ENCODE measurements at regions not wholly inside any gene's neighbourhood (a gene's known extent, or its start where the extent isn't known, plus 50 kb on each side); places are given as distances from the start of the nearest gene placed in this dataset.
"Not testable (repeated sequence)": the region's sequence is repeated elsewhere in the genome, so short reads cannot be mapped to it uniquely, and the experiment has no call there.

DNA sequence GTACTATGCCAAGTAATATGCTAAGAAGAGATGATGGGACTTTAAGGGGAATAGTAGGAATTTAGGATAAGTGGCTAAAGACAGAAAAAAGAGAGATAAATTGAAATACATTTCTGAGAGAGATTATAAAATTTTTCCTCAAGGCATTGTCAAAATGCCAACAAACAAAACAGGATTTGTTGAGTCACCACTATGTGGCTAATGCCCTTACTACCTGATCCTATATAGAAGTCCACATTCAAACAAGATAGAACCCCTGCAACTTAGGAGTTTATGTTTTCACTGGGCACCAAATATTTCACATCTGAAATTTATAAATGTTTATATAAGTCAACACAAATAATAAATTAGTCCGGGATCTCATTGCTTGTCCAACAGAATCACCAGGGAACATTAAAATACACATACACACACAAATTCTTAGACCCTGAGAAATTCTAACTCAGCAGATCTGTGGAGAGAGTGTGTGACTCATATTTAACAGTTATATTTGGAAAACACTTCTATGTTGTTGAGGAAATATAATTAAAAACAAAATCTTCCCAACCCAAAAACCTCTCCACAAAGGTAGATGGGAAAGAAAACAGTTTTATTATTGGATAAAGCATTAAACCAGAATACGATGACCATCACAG, 154.3 kb downstream of the PPP1R3A start:
- Histone ChIP-seq H3K27me3 (ENCODE audit: control insufficient read depth, insufficient read depth, low read length) (no peaks in the 10 kb centered on the region), H3K36me3 (ENCODE audit: control insufficient read depth, insufficient read depth, low read length) (no peaks in the 10 kb centered on the region), H3K4me3 (ENCODE audit: low read depth, low read length) (no peak overlapping the region)
- no peak for DNase-seq (ENCODE audit: low read depth)
- TF ChIP-seq, protein P1, sequence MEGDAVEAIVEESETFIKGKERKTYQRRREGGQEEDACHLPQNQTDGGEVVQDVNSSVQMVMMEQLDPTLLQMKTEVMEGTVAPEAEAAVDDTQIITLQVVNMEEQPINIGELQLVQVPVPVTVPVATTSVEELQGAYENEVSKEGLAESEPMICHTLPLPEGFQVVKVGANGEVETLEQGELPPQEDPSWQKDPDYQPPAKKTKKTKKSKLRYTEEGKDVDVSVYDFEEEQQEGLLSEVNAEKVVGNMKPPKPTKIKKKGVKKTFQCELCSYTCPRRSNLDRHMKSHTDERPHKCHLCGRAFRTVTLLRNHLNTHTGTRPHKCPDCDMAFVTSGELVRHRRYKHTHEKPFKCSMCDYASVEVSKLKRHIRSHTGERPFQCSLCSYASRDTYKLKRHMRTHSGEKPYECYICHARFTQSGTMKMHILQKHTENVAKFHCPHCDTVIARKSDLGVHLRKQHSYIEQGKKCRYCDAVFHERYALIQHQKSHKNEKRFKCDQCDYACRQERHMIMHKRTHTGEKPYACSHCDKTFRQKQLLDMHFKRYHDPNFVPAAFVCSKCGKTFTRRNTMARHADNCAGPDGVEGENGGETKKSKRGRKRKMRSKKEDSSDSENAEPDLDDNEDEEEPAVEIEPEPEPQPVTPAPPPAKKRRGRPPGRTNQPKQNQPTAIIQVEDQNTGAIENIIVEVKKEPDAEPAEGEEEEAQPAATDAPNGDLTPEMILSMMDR (IDR thresholded peaks at IDR 0.05; ENCODE audit: insufficient read depth, low read length, poor library complexity, severe bottlenecking), result no peak

DNA sequence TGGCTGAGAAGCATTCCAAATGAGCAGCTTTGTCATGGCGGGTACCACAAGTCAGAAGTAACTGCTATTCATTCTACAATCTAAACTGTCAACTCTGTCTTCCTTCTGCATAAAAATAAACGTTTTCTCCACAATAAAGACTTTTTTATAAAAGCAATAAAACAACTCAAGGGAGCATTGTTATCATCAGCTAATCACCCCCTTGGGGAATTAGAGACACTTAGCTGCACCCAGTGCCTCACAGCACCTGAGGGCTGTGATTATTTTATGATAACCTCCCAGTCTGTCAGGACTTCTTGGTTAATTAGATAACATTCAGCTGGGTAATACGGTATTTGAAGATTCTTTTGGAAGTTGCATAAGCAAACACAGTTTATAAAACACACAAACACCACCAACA, 155.6 kb downstream of the PPP1R3A start:
- Histone ChIP-seq H3K27me3 (ENCODE audit: control insufficient read depth, insufficient read depth, low read length) (no peaks in the 10 kb centered on the region), H3K36me3 (ENCODE audit: control insufficient read depth, insufficient read depth, low read length) (no peaks in the 10 kb centered on the region), H3K4me3 (ENCODE audit: low read depth, low read length) (no peak overlapping the region)
- TF ChIP-seq, protein P1 (IDR thresholded peaks at IDR 0.05; ENCODE audit: insufficient read depth, low read length, poor library complexity, severe bottlenecking), result no peak
- no peak for DNase-seq (ENCODE audit: low read depth)

DNA sequence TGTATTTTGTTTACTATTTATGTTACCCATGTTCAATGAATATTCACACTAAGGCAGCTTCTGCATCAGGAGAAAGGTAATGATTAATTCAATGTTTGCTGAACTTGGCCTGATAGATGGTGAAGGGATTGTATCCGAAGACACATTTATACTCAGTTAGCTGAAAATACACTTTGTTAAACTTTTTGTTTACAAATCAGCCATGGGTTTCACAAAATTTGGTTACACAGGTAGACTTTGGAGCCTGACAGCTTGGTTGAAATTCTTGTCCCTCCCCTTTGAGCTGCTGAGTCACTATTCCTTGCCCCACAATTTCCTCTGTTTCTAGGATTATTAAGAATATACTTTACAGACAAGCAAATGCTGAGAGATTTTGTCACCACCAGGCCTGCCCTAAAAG, 162.6 kb downstream of the PPP1R3A start:
- TF ChIP-seq, protein P1 (IDR thresholded peaks at IDR 0.05; ENCODE audit: insufficient read depth, low read length, poor library complexity, severe bottlenecking), result no peak
- no peak for DNase-seq (ENCODE audit: low read depth)
- Histone ChIP-seq H3K4me3 (ENCODE audit: low read depth, low read length) (no peak overlapping the region), H3K27me3 (ENCODE audit: control insufficient read depth, insufficient read depth, low read length) (no peaks in the 10 kb centered on the region), H3K36me3 (ENCODE audit: control insufficient read depth, insufficient read depth, low read length) (no peaks in the 10 kb centered on the region)

DNA sequence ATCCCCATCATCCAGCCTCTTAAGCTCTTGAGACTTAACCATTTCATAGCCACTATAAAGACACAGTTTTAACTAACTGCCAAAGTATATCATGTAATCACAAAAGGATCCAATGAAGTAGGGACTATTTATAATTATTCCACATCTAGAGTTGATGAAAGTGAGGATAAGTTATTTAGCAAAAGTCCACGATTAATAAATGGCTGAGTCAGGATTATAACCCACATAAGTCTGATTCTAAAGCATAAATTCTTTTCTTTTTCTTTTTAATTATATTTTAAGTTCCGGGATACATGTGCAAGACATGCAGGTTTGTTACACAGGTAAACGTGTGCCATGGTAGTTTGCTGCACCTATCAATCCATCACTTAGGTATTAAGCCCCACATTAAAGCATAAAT, 166.1 kb downstream of the PPP1R3A start:
- Histone ChIP-seq H3K4me3 (ENCODE audit: low read depth, low read length) (no peak overlapping the region), H3K36me3 (ENCODE audit: control insufficient read depth, insufficient read depth, low read length) (no peaks in the 10 kb centered on the region), H3K27me3 (ENCODE audit: control insufficient read depth, insufficient read depth, low read length) (no peaks in the 10 kb centered on the region)
- DNase-seq (ENCODE audit: low read depth), result no peak
- TF ChIP-seq, protein P1 (IDR thresholded peaks at IDR 0.05; ENCODE audit: insufficient read depth, low read length, poor library complexity, severe bottlenecking), result no peak

DNA sequence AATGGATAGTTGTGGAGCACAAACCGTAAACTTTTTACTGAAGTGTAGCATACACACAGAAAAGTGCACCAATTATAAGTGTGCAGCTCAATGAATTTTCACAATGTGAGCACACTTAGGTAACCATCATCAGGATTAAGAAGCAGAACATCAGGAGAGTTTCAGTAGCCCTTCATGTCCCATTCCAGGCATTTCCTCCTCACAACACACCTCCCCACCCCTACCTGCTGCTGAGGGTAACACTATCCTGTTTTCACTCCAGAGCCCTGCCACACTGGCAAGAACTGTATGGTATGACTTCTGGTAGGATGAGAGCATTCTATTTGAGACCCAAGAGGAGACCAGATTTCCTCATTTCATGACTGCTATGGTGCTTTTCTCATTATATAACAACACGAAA, 166.5 kb downstream of the PPP1R3A start:
- Histone ChIP-seq H3K36me3 (ENCODE audit: control insufficient read depth, insufficient read depth, low read length) (no peaks in the 10 kb centered on the region), H3K27me3 (ENCODE audit: control insufficient read depth, insufficient read depth, low read length) (no peaks in the 10 kb centered on the region), H3K4me3 (ENCODE audit: low read depth, low read length) (no peak overlapping the region)
- no peak for DNase-seq (ENCODE audit: low read depth)
- TF ChIP-seq, protein P1 (IDR thresholded peaks at IDR 0.05; ENCODE audit: insufficient read depth, low read length, poor library complexity, severe bottlenecking), result no peak

DNA sequence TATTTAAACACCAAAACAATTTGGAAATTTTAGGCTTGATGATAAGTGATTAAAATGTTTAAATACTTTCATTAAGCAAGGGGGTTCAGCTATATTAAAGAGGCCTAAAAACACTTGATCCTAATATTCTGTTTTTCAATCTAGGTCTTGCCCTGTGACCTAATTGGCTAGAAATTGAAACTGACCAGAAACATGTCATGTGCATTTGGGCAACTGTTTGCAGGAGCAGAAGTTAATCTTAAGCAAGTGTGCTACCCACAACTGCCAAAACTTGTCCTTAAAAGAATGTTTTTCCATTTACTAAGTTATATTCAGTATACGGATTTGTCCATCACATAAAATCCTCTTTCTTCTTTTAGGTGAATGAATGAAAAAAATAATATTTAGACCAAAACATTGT, 167.3 kb downstream of the PPP1R3A start:
- H3K36me3 ChIP-seq (ENCODE audit: control insufficient read depth, insufficient read depth, low read length), result no peaks in the 10 kb centered on the region
- no peak for DNase-seq (ENCODE audit: low read depth)
- no peak overlapping the region for H3K4me3 ChIP-seq (ENCODE audit: low read depth, low read length)
- TF ChIP-seq, protein P1 (IDR thresholded peaks at IDR 0.05; ENCODE audit: insufficient read depth, low read length, poor library complexity, severe bottlenecking), result no peak
- no peaks in the 10 kb centered on the region for H3K27me3 ChIP-seq (ENCODE audit: control insufficient read depth, insufficient read depth, low read length)

DNA sequence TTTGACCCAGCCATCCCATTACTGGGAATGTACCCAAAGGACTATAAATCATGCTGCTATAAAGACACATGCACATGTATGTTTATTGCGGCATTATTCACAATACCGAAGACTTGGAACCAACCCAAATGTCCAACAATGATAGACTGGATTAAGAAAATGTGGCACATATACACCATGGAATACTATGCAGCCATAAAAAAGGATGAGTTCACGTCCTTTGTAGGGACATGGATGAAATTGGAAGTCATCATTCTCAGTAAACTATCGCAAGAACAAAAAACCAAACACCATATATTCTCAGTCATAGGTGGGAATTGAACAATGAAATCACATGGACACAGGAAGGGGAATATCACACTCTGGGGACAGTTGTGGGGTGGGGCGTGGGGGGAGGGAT, 170.4 kb downstream of the PPP1R3A start:
- H3K27me3 ChIP-seq (ENCODE audit: control insufficient read depth, insufficient read depth, low read length); H3K4me3 ChIP-seq (ENCODE audit: low read depth, low read length); H3K36me3 ChIP-seq (ENCODE audit: control insufficient read depth, insufficient read depth, low read length); DNase-seq (ENCODE audit: low read depth): not testable (repeated sequence)

DNA sequence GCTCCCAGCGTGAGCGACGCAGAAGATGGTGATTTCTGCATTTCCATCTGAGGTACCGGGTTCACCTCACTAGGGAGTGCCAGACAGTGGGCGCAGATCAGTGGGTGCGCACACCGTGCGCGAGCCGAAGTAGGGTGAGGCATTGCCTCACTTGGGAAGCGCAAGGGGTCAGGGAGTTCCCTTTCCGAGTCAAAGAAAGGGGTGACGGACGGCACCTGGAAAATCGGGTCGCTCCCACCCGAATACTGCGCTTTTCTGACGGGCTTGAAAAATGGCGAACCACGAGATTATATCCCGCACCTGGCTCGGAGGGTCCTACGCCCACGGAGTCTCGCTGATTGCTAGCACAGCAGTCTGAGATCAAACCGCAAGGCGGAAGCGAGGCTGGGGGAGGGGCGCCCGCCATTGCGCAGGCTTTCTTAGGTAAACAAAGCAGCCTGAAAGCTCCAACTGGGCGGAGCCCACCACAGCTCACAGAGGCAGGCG, 175.8 kb downstream of the PPP1R3A start:
- DNase-seq (ENCODE audit: low read depth); H3K4me3 ChIP-seq (ENCODE audit: low read depth, low read length); H3K27me3 ChIP-seq (ENCODE audit: control insufficient read depth, insufficient read depth, low read length); H3K36me3 ChIP-seq (ENCODE audit: control insufficient read depth, insufficient read depth, low read length): not testable (repeated sequence)
